Left lobe of liver (tissue), 2 donors: ENCODE measurements at regions not wholly inside any gene's neighbourhood (a gene's known extent, or its start where the extent isn't known, plus 50 kb on each side); places are given as distances from the start of the nearest gene placed in this dataset.

Source experiments
- ATAC-seq: fragments of 200-7000 bp; cut with Tn5 transposase; one replicate; pipeline ENCODE4 v1.9.1; 2020; ENCODE audit warnings: mild to moderate bottlenecking, moderate library complexity
- DNase-seq: peaks from one replicate; pipeline ENCODE4 v3.0.0-alpha.2; 2020; ENCODE audit warnings: low spot score
- donor health status: DM: no; HTN: no; CAD: no; lungs with moderate emphysema.
- donor health status: DM: no; HTN: yes; CAD: no.

DNA sequence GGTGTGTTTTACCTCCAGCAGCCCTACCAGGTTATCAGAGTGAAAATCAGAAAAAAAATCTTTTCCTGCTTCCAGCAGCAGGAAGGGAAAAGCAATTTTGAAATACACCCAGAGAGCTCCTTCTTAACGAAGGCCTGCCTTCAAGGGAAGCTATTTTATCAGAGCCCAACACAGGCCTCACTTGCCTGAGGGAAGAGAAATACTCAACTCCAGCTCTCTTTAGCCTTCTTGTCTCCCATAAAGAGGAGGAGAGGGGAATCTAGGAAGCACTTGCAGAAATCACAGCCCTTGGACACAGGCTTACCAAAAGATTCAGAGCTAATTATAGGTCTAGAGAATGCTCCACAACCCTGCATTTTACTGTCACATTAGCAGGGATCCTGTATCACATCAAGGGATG lies 896.1 kb upstream of the CNTNAP5 start:
- ATAC-seq (no peak), DNase-seq (no peak)

DNA sequence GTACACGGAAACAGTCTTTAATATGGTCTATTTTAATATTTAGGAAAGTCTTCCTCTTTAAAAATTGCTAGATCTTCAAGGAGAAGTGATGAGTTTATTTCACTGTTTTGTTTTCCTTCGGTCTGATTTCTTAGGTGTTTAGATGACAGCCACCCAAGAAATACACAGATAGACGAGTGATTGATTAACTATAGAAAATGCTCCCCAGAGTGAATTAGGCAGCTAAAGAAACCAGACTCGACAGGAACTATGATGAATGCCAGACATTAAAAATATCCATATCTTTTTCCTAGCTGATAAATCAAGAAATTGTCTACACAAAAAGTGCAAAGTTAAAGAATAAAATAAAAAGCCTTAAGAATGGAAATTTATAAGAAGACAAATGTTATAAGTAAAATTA lies 888.7 kb upstream of the CNTNAP5 start:
- DNase-seq (no peak), ATAC-seq (no peak)

DNA sequence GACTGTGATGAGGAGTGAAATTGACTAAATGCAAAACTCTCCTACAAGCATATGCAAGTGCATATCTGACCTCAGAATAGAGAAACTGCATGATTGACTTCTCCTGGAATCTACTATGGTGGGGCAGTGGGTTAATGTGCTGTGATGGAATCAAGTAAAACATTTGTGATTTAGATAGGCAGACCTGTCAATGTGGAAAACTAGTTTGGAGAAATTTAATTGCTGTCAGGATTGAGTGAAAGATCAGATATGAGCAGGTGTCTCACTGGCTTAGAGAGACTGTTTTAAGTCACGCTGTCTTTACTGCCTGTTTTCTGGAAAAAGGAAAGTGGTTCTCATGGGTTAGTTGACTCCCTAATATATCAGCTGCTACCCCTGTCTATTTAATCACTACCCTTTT lies 881.0 kb upstream of the CNTNAP5 start:
- ATAC-seq (no peak), DNase-seq (no peak)

DNA sequence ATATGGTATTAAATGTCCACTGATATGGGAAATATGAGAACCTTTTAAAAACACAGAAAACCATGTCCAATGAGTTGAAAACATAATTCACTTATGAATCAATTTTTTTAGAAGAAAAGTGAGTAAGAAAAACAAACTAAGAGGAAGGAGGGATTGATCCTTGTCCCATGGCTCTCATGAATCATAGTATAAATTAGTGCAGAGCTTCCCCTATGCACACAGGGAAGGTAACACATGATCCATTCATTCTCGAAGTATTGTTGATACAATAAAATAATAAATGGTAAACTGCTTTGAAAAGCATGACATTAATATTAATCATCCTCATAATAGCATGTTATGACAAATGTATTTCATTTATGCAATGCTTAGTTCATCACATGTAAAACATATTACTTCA lies 872.0 kb upstream of the CNTNAP5 start:
- ATAC-seq (no peak), DNase-seq (no peak)

DNA sequence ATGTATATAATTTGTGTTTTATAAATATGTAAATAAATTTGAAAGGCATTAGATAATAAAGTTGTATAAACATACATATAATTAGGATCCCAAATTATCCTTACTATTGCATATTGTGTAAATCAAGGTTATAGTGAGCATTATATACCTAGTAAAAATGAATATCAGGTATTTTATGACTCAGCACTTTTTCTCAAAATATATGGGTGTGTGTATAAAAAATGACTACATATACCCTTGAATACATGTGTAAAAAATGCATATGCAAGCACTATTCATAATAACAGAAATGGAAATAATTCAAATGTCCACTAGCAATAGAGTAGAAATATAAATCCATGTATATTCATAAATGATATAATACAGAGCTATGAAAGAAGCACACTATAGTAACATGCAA lies 870.9 kb upstream of the CNTNAP5 start:
- DNase-seq = no peak
- ATAC-seq = no peak

DNA sequence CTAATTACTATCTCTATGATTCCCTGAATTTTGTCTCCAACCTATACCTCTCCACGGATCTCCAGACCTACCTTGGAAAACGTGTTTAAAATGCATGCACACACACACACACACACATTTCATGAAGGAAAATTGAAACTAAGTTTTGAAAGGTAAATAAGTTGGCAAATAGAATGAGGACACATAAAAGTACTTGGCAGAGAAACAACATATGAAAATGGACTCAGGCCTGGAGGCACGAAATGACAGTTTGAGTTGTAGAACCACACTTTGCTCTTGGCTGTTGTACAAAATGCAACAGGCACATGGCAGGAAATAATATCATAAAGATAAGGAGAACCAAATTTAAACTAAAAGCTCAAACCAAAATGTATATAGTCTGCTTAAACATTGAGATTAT lies 868.1 kb upstream of the CNTNAP5 start:
- no peak for DNase-seq
- no peak for ATAC-seq

DNA sequence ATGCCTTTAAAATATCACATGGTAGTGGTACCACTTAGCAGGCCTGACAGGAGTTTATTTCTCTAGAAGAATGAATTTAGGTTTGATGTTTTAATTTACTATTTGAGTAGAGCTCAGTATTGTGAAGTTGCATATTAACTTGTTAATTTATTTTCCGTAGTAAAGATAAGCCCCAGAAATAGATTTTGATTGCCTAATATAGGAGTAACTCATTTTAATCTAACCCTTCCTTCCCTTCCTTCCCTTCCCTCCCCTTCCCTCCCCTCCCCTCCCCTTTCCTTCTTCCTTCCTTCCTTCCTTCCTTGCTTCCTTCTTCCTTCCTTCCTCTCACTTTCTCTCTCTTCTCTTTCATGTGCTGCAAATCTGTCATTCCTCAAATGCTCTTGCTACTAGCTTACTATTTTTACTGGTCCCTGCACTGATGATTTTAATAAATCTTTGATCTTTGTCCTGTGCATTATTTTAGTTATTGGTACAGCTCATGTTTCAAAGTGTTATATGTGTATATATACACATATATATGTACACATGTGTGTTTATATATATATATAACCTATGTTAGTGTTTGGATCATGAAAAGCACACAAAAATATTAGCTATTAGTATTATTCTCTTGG lies 862.6 kb upstream of the CNTNAP5 start:
- no peak for DNase-seq
- no peak for ATAC-seq

DNA sequence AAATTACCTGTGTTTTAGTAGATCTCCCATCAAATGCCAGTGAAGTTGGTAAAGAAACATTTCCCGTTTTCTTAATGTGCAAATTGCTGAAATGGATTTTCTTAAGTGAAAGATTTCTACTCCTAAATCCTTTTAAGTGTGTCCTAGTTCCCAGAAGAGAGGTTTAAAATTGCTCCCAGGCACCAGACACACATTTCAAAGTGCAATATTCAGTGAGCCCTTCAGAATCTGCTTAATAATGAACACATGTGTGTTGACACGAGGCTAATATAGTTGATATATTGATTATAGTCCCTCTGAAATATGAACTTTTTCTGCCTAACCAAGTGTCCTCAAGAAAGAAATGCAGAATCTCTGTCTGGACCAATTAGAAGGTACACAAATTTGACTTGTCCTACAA lies 861.7 kb upstream of the CNTNAP5 start:
- DNase-seq (no peak), ATAC-seq (no peak)

DNA sequence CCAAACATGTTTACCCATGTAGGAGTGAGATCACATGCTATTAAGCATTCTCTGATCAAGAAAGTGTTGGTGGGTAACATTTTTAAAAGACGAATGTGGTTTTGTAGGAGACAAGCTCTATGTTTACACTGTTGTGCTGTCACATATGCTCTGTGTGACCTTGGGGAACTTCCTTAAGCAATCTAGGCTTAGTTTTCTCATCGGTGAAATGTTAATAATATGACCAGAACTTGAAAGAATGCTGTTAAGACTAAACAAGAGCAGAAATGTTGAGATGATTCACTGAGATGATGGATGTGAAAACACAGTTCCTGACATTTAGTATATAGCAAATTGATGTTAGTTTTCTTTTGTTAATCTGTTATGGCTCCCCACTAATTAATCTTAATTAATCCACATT lies 860.9 kb upstream of the CNTNAP5 start:
- DNase-seq = no peak
- no peak for ATAC-seq

DNA sequence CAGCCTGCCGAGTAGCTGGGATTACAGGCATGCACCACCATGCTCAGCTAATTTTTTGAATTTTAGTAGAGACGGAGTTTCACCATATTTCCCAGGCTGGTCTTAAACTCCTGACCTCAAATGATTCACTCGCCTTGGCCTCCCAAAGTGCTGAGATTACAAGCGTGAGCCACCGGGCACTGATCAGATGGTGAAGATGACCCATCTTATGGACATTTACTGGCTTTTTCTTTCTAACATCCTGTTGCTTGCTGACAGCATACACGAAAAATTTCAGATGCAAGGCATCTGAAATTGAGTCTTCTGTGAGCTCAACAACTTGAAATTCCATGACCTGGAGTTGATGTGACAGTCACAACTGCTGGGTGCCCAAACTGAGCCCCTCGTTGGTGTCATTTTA lies 859.5 kb upstream of the CNTNAP5 start:
- DNase-seq (no peak), ATAC-seq (no peak)

DNA sequence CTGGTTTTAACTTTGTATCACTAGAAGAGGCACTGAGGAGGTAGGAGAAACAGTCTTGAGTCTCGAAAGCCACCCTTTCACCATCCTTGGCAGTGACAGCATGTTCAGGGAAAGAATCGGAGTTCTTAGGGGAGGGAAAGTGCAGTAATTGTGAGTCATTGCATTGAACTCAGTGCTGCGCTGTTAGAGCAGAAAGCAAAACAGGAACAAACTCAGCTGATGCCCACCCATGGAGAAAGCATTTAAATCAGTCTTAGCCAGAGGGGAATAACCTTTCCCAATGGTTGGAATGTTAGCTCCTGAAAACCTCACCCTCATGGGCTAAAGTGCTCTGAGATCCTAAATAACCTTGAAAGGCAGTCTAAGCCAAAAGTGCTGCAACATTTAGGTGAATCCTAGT lies 845.6 kb upstream of the CNTNAP5 start:
- no peak for DNase-seq
- ATAC-seq = no peak

DNA sequence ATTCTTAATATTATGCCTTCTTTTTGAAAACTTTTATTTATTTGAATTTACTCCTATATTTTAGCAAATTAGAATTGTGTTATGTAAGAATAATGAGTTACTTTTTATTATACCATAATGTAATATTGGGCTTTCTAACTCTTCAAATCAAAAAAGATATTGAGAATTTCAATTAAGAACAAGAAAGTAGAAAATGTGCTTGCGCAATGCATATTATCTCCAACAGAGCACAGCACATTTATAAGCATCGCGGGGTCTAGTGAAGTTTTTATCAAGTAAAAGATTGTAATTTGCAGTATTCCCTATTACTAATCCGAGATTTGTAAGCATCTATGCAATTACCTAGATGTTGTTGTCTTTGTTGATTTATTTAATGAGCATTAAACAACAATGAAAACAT lies 829.1 kb upstream of the CNTNAP5 start:
- ATAC-seq = no peak
- no peak for DNase-seq

DNA sequence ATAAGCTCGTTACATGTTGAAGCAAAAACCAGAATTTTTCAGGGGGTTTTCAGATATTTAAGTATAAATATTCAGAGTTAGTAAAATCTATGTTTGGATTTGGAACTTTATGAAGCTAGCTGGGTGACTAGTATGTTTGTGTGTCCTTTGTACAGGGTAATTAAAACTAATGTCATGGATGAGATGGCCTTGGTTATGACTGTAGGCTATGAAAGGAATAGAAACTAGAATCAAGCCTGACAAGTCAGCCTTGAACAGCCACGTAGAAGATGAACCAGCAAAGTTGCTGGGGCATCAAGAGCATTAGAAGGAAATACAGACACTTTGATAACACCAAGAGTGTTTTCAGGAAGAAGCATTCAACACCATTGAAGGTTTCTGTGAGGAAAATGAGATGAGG lies 825.1 kb upstream of the CNTNAP5 start:
- DNase-seq (no peak), ATAC-seq (no peak)

DNA sequence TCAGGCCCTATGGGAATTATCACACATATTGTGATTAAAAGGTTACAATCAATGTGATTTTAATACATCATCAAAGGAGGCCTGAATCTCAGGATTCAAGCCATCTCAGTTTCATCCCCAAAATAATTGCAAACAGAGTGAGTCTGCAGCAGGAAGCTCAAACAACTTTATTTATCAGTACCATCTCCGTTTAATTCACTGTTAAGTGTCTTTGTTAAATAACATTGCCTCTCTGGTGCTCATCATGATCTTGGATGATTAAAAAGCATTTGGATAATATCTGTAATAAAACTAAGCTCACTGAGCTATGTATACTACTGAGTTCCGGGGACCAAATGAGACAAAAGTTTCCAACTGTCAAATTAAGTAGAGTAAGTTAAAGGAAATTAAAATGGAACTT lies 817.8 kb upstream of the CNTNAP5 start:
- no peak for ATAC-seq
- DNase-seq = no peak

DNA sequence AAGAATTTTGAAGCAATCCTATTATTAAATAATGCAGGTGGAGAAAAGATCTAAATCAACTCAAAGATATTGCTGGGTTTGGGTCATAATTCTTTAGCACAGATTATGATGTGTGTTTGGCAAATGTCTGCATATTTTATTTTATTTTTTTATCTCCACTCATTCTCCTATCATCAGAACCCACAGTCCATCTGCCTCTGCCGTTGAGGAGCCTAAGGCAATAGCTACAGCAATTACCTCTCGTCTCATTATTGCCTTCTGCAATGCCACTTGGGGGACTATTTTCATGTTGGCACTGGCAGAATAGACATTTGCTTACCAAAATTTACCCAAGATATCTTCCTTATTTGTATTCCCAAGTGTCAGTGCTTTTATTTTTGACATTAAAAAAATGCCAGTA lies 815.9 kb upstream of the CNTNAP5 start:
- ATAC-seq (no peak), DNase-seq (no peak)

DNA sequence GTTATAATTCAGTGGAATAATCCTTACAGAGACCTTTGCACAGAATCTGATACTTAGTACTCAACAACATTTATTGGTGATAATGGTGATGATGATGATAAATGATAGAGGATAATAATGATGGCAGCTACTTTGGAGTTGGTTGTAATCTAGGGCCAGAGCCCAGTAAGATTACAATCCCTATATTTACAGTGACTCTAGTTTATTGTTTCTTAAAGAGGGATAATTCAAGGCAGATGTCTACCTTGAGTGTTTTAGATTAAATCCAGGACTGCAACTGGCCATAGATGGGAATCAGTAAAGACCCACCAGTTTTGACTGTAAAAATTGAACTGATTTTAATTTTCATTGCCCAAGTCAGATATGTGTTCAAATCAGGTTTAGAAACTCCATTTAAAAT lies 813.9 kb upstream of the CNTNAP5 start:
- no peak for ATAC-seq
- DNase-seq = no peak

DNA sequence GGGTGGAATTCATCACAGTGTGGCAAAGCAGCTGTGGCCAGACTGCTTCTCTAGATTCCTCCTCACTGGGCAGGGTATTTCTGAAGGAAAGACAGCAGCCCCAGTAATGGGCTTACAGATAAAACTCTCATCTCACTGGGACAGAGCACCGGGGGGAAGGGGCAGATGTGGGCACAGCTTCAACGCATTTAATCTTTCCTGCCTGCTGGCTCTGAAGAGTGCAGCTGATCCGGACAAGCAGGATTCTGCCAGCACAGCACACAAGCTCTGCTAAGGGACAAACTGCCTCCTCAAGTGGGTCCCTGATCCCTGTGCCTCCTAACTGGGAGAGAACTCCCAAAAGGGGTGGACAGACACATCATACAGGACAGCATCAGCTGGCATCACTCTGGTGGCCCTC lies 779.9 kb upstream of the CNTNAP5 start:
- ATAC-seq (no peak), DNase-seq (no peak)

DNA sequence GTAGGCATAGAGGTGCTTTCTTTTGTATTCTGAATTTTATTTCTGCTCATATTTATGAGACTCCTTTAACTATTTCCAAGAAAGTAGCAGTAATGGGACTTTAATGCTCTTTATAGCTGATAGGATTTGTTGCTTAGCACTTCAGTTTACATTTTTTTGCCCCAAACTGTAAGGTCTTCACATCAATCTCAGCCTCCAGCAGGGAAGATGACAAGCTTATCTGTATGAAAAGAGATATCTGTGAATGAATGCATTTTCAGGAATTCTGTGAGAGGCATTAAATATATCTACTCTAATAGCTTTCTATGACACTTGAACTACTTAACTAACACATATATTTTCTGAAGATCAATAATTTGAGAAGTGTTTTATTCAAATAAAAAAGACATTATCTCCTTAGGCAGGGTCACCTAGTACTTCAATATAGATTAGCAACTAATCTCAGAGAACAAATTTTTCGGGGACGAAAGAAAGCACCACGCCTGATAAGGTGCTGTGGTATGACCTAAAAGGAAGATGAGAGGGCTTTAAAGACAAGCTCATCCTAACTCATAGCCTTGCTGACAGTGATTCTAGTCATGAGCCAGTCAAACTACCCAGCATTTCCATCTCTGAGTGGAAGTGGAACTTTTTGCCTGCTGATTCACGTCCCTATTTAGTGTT lies 766.1 kb upstream of the CNTNAP5 start:
- no peak for DNase-seq
- ATAC-seq = no peak

DNA sequence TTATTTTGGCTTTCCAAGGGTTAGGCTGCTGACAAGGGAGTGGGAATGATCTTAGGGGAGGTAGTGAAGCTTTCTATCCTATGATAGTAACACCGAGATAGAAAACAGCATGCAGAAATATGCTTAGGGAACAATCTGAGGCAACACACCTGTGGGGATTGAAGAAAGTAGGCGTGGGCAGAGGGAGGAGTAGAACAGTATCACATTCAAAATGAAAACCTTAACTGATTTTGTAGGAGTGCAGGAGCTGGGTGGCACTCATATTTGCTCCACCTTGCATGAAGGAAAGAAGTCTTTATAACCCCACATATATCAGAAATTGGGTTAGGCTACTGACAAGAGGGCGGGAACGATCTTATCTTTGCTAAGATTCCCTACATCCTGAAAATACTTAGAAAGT lies 762.2 kb upstream of the CNTNAP5 start:
- DNase-seq (no peak), ATAC-seq (no peak)

DNA sequence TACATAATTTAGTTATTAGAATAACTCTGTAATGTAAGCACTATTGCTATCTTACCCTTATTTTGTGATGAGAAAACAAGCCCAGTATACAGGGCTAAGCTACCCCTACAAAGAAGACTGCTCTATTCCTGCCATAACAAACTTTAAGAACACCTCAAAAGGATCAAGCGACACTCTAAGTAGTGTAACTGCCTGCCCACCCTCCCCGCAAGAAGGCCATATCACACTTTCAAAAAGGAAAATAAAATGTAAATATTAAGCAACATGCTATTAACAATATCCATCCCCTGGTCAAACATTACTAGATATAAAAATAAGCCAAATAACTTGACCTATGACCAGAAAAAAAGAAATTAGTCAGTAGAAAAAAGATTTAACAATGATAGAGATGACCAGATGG lies 741.7 kb upstream of the CNTNAP5 start:
- no peak for DNase-seq

DNA sequence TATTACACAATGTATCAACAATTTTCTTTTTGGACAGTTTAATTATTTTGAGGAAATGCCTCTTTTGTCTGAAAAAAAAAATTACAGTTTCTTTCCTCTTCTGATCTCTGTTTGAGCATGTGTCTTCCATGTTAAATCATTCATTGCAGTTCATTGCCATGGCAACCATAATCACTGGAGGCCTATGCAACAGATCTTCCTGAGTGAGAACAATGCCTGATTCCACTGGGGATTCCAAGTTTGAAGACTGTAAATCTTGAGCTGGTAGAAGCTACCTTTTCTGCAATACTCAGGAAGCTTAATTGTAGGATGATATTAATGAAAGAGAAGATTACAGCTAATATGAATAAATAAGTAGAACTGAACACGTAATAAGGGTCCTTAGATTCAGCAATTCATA lies 721.4 kb upstream of the CNTNAP5 start:
- ATAC-seq (no peak), DNase-seq (no peak)

More for the DNA sequence above, 741.7 kb upstream of the CNTNAP5 start:
- no peak for ATAC-seq
